ENCODE measurements at regions not wholly inside any gene's neighbourhood (a gene's known extent, or its start where the extent isn't known, plus 50 kb on each side); places are given as distances from the start of the nearest gene placed in this dataset.

DNA sequence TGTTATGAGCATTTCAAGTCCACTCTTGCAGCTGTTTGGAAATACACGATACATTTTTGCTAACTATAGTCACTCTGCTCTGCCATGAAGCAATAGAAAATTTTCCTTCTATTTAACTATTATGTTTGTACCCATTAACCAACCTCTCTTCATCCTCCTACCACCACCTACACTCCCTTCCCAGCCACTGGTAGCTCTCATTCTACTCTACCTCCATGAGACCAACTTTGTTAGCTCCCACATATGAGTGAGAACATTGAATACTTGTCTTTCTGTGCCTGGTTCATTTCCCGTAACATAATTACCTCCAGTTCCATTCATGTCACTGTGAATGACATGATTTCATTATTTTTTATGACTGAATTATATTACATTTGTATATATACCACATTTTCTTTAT, 505.9 kb upstream of the CCNG1 start:
- TF ChIP-seq, protein P1, sequence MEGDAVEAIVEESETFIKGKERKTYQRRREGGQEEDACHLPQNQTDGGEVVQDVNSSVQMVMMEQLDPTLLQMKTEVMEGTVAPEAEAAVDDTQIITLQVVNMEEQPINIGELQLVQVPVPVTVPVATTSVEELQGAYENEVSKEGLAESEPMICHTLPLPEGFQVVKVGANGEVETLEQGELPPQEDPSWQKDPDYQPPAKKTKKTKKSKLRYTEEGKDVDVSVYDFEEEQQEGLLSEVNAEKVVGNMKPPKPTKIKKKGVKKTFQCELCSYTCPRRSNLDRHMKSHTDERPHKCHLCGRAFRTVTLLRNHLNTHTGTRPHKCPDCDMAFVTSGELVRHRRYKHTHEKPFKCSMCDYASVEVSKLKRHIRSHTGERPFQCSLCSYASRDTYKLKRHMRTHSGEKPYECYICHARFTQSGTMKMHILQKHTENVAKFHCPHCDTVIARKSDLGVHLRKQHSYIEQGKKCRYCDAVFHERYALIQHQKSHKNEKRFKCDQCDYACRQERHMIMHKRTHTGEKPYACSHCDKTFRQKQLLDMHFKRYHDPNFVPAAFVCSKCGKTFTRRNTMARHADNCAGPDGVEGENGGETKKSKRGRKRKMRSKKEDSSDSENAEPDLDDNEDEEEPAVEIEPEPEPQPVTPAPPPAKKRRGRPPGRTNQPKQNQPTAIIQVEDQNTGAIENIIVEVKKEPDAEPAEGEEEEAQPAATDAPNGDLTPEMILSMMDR (IDR thresholded peaks at IDR 0.05): no peak
- no peak for TF ChIP-seq EZH2 (IDR thresholded peaks at IDR 0.05; ENCODE audit: borderline replicate concordance, insufficient read depth, low read depth, low read length, poor library complexity, severe bottlenecking)

All from B cell (primary cell).